ENCODE measurements at regions not wholly inside any gene's neighbourhood (a gene's known extent, or its start where the extent isn't known, plus 50 kb on each side); places are given as distances from the start of the nearest gene placed in this dataset.
A peak's percentile ranks its signal among the peaks of the same experiment; 100 is the strongest.
"Not testable (repeated sequence)": the region's sequence is repeated elsewhere in the genome, so short reads cannot be mapped to it uniquely, and the experiment has no call there.

DNA sequence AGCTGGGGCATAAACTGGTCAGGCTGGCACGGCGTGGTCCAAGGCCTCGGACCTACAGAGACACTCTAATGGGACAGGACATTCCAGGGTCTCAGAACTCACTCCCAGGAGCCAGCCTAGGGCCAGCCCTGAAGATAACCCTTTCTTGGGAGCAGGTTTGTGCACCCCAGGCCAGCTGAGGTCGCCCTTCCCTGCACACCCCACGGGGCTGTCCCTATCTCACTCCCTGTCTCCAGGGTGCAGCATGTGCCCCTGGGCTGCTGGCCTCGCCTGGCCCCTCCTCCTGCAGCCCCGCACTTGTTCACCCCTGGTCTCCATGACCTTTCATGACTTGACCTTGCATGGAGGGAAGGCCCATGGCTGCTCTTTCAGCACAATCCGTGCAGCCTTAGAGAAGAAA, 1321.8 kb downstream of the BRD1 start:
- DNase-seq (ENCODE audit: low spot score): no peak

DNA sequence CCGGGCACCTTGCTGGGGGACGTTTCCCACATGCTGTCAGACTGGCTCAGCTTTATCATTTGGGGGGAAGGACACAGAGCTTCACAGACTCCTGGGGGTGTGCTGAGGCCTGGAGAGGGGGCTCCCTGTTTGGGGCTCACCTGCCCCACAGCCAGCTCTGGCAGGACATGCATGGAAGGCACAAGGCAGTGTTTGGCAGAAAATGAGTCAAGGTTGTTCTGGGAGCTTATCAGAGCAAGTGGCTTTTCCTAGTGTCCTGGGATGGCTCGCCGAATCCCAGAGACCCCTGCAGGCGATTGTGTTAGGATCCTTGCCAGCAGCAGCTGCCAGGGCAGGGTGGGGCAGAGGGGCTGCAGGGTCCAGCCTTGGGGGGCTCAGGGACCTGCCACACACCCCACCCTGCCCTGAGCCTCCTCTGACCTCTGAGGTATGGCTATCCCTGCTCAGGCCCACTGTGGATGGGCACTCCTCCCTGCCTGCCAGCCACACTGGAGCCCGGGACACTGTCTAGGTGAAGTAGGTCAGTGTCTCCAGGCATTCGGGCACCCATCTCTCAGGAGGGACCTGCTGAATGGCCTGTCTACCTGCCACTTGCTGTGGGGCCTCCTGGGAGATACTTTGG, 1323.0 kb downstream of the BRD1 start:
- no peak for DNase-seq (ENCODE audit: low spot score)

DNA sequence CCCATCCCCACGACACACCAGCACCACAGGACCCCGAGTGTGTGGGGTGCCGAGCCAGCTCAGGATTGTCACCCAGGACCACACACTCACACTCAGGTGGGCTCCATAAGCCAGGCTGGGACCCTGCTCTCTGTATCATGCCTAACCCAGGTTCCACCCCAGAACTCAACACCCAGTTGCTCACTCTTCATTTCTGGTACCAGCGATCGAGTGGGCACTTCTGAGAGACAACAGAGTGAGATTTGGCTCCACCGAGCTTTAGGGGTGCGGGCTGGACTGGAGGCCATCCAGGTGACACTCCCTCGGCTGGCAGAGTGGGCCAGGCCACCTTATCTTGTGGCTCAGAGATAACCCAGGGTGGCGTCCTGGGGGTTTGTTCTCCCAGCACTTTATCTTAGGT, 1323.8 kb downstream of the BRD1 start:
- DNase-seq (ENCODE audit: low spot score): no peak

DNA sequence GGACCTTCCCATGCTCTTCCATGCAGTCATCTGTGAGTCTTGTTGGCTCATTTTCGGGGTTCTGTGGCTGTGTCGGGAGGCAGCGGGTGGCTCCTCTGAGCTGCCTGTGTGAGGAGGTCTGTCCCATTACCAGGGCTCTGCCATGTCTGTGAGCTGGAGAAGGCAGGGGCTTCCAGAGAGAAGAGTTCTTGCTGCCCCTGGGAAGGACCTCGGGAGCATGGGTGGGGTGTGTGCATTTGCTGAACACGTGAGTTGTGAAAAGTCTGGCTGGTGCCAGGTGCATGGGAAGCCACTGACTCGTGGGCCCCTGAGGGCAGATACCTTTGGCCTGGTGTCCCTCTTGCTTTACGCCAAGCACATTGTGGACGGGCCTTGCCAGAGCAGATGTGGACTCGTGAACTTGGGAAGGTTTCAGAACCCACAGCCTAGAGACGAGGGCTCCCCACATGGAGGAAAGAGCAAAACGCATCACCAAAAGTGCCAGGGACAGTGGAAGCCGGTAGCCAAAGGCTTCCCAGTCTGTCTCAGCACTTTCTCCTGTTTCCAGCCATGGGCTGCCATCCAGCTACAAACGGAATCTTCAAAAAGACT, 1324.5 kb downstream of the BRD1 start:
- no peak for DNase-seq (ENCODE audit: low spot score)

DNA sequence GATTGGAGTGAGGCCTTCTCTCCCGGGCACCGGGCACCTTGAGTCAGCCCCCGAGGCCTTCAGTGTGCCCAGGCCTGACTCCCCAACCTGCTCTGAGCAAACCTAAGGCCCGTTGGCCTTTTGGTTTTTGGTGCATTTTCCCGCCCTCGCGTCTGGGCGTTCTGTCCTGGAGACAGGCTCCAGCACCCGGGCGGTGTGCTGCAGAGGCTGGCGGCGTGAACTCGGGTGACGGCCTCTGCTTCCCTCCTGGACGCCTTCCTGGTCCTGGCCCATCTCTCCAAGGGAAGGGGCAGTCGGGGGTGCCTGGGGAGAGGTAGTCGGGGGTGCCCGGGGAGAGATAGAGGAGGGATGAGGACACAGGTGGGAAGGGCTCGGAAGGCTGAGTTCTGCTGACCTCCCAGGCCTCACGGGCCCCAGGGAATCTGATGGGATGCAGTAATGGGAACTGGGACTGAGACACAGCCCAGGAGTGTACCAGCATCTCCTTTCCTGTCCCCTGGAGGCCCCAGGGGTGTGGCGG, 1326.4 kb downstream of the BRD1 start:
- DNase-seq (ENCODE audit: low spot score): no peak

DNA sequence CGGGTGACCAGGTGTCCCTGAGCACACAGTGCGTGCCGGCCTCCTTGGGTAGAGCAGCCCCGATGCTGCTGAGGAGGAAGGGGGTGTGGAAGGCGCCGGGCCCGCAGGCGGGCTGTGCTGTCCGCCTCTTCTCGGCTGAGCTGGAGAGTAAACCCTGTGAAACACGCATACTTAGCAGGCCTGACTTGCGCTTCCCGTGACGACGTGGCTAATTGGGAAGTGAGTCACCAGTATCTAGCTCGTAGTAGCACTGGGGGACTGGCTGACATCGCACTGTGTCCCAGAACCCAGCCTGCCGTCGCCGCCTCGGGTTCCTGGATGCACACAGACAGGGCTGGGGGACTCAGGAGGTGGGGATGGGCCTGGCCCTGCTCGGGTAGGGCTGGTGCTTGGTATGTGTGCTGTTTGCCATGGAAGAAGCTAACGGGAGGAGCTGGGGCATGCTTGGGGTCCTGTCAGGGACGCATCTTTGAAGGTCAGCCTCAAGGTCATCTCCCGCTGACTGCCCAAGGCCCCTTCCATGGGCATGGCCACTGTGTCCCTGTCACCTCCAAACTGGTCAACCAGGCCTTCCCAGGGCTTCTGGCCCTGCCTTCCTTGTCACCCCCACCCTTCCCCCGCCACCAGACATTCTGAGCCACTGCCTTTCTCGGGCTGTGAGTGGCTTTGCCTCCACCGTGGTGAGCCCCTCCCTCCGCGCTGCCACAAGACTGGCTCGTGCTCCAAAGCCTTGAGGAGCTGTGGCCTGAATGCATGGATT, 1327.0 kb downstream of the BRD1 start:
- DNase-seq (ENCODE audit: low spot score): no peak

DNA sequence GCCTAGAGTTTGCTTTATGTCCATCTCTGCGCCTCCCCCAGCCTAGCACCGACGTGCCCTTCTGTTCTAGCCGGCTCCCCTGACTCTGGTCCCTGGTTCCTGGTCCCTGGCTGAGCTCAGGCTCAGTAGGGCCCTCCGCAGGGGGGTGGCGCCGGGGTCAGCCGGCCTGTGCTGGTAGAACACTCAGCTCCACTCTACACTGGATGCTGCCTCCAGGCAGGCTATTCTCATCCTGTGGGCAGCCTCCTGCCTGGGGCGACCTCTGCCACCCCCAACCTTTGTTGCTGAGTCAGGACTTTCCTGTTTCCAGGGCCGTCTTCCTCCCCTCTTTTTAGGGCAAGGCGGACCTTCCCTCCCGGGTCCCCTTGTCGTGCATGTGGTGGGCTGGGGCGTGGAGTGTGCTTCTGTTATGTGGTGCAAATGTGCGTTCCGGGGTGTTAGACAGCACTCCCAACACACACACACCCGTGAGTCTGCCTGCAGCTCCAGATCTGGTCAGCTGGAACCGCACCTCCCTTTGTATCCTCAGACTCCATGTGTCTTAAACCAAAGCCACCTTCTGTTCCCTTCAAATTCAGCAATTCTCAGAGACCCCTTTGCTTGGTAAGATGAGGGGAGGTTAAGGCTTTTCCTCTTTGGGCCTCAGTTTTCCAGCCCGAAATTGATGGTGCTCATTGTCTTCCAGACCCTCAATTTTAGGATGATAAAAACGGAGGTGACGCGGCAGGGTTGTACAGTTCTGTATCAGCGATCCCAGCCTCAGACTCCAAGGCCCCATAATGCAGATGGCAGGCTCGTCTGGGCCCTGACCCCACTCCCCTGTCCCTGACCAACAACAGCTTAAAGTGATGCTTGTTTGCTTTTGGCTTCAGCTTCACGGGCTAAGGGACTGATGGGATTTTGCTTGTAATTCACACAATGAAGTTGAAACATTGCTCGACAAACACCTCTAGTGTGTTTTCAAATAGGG, 1327.9 kb downstream of the BRD1 start:
- no peak for DNase-seq (ENCODE audit: low spot score)

DNA sequence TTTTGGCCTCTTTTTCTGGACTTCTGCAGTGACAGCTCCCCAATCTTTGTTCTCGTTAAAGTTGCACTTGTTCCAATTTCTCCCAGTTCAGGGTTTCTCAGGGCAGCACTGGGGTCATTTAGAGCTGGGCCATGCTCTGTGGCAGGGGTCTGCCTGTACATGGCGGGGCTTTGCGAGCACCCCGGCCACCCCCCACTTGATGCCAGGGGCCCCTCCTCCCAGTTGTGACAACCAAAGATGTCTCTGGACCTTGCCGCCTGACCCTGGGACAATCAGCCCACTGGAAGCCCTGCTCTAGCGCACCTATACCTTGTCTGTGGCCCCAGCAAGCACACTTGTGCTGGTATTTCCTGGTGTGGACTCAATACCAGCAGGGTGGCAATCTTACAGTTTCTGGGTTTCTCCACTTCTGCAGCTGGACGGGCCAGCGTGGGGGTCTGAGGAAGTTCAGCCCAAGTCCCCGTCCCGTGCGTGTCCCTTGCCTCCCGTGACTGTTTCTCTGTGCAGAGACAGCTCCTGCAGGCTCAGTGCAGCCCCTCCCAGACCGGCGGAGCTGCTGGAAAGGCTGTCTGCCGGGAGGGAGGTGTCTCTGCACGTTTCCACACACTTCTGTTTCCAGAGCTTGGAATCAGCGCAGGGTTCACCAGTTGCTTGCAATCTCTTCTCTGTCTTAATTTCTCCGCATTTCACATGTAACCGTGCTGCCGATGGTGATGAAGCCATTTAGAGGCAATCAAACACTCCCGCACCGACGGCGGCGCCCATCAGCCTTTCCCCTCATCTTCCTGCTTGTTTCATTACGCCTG, 1328.9 kb downstream of the BRD1 start:
- no peak for DNase-seq (ENCODE audit: low spot score)

DNA sequence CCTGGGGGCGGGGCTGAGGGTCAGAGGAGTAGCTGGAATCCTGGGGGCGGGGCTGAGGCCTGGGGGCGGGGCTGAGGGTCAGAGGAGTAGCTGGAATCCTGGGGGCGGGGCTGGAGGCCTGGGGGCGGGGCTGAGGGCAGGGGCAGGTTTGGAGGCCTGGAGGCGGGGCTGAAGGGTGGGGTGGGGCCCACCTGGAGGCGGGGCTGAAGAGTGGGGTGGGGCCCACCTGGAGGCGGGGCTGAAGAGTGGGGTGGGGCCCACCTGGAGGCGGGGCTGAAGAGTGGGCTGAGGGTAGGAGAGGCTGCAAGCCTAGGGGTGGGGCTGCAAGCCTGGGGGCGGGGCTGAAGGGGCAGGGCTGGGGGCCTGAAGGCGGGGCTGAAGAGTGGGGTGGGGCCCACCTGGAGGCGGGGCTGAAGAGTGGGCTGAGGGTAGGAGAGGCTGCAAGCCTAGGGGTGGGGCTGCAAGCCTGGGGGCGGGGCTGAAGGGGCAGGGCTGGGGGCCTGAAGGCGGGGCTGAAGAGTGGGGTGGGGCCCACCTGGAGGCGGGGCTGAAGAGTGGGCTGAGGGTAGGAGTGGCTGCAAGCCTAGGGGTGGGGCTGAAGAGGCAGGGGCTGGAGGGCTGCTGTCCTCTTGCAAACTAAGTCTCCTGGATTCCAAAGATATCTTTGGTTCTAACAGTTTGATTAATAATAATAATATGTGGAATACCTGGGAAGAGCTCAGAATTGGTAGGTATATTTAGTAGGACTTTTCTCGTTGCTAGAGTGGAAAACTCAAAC, 1329.7 kb downstream of the BRD1 start:
- not testable (repeated sequence) for DNase-seq (ENCODE audit: low spot score)

DNA sequence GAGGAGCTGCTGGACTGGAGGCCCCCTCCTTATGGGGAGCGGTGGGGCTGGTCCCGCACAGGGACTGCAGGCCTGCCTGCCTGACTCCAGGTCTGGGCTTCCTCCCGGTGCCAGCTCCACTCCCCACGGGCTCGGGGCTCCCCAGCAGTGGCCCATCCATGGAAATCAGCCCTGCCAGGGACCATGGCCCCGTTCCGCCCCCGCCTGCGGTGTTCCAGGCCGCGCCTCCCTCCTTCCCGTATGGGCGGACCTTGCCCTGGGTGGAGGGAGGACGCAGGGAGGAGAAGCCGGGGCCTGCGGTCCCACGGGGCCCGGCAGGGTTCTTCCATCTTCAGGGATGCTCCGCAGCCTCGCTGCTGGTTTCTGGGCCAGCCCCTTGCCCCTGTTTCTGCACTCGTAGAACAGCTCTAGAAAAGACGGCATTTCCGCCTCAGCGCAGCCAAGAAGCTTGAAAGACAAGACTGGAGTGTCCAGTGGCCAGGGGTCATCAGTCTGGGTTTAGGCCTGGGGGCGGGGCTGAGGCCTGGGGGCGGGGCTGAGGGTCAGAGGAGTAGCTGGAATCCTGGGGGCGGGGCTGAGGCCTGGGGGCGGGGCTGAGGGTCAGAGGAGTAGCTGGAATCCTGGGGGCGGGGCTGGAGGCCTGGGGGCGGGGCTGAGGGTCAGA, 1330.6 kb downstream of the BRD1 start:
- peak; percentile 37 for DNase-seq (ENCODE audit: low spot score)

DNA sequence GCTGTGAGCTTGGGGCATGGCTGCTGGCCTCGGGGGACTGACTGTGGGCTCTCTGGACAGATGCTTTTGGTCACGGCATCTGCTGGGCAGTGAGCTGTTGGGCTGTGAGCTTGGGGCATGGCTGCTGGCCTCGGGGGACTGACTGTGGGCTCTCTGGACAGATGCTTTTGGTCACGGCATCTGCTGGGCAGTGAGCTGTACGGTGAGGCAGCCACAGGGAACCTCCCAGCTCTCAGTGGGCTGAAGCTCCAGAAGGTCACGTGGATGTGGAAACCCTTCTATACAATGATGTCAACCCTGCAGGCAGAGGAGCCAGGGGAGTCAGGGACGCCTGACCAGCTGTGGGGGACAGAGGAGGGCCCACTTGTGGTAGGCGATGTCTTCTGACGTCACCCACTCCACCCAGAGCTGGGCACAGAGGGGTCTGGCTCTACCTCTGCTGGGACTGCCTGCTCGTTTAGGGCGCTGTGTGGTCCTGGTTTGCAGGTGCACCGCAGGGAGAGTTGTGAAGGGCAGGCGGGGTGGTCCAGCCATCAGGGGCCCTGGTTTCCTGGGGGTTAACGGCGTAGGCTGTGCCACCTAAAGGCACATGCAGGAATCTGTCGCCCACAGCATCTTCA, 1331.3 kb downstream of the BRD1 start:
- no peak for DNase-seq (ENCODE audit: low spot score)

DNA sequence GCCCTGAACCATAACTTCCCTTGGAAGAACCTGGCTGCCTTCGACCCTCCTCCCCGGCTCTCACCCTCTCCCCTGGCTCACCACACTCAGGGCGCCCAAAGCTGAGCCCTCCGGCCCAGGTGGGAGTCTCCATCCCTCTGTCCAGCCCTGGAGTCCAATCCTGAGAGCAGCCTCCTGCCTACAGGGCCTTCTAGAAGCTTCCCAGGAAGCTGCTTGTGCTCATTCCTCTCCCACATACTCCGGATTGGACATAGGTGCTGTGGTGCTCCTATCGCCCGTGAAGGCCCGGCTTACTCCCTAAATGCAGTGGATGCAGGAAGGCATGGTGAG, 1332.0 kb downstream of the BRD1 start:
- DNase-seq (ENCODE audit: low spot score): no peak

DNA sequence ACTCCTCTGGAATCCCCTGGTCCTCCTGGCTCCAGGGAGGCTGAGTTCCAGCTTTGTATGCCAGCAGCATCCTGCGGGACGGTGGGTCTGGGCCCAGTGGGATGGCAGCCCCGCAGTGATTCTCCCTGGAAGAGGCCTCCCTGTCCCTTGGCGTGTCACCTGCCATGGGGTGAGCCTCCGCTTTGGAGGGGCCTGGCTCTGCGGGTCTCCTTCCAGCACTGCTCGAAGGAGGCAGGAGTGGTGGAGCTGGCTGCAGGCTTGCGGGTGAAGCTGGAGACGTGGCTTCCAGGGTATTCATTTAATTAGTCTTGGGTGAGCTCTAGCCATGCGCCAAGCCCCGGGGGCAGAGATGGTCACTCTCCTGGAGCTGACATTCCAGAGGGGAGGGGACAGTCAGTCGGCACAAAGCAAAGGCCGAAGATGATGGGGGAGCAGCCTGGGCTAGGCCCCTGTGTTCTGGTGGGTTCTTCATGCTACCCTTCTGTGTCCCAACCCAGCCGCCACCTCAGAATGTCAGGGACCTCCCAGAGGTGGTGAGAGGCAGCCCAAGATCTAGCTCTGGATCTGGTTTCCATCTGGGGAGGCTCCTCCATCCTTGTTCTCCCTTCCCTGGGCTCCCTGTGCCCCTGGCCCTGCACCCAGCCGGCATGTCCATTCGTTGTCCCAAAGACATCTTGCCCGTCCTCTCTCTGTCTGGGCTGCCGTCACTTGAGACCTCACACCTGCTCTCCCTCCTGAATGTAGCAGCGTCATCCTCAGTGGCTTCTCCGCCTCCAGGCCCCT, 1332.5 kb downstream of the BRD1 start:
- DNase-seq (ENCODE audit: low spot score): no peak

DNA sequence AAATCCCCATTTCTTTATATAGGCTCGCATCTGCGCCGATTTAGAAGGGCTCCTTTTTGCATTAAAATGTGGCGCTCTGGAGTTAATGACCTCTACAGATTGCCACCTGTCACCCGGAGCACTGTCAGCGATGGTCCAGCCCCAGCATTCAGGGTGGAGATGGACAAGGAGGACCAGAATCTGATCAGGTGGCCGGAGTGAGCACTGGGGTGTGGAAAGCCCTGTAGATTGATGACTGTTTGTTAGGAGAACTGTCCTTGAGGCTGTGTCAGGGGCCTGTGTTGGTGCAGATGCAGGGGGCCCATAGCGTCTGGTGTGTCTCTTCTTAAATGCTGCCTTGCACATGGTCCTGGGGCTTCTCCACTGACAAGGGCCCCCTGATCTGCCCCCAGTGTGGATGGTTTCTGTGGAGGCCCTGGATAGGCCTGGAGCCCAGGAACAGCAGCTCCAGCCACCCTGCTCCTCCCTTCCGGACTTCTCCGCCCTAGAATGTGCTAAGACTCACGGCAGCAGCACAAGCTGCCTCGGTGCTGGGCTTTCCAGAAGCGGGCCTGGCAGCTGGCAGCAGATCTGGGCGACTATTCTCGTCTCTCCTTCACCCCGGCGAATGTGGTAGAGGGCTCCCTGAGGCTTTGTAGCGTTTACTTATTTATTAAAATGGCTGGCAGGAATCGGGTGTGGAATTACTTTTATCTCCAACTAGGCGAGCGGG, 1333.3 kb downstream of the BRD1 start:
- no peak for DNase-seq (ENCODE audit: low spot score)

DNA sequence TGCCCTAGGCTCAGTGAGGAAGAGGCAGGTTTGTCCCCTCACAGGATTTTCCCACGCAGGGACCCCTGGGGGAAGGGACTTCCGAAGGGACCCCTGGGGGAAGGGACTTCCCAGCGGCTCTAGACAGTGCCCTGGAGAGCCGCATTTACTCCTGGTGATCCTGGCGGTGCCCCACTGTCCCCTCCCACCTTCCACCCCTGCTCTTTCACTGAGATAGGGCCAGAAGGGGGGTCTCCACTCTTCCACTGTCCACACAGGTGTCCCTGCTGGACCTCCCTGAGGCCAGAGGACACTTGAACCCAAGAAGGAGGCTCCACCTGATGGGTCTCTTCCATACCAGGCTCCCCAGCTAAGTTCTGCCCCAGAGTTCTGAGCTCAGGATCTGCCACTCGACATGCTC, 1333.9 kb downstream of the BRD1 start:
- no peak for DNase-seq (ENCODE audit: low spot score)

DNA sequence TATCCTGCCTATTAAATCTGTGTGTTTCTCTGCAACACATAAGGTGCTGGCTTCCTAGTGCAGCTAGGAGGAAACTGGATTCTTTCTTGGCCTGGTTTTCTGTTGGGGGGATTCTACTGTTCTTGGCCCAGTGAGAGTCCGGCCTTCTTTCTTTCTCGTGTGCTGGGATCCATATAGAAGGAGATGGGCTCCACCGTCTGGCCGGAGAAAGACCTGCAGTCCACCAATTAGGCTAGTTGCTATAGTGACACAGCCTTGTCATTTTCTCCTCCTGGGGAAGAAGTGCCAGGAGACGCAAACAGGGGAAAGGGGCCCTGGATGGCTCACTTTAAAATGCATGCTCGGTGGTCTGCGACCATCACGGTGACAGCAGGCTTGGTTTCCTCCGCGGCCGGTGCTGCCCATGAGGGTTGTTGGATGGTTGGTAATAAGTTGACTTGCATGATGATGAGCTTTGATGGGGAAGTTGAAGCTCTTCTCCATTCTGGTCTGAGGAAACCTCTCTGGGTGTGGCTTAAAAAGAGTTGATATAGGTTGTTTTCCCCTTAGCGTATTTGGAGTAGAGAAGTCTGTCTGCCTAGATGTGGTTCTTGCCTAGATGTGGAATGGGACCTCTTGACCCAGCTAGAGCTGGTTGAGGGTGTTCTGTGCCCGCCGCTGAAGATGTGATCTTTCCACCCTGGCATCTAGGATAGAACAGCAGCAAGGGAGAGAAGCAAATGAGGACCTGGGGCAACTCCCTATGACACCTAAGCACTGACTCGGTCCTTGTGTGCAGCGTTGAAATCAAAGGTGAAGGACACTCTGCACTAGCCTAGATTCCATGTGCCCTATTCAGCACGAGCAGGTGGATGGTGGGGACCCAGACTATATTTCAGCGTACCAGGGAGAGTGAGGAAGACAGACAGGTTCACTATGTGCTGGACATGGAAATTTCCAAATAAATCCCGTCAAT, 1335.0 kb downstream of the BRD1 start:
- peak; percentile 72 for DNase-seq (ENCODE audit: low spot score)

DNA sequence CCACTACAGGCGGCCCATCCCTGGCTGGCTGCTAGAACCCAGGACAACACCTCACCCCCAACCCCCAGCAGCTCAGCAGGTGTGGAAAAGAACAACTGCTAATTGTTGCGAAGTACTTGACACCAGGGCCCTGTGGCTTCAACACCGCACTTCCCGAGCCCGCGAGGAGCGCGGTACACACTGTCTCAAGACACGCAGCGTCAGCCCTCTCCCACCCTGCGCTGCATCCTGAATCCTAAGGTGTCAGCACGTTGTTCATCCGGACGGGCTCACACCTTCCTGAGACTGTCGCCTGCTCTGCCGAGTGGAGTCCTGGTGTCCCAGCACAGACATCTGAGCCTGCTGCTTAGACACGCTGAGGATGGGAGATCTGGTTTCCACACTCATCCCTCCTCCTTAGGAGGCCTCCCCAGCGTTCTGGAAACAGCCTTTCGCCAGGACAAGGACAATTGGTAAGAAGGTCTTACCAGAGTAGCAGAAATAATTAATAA, 1336.2 kb downstream of the BRD1 start:
- no peak for DNase-seq (ENCODE audit: low spot score)

All from SW480 (cell line).